ENCODE measurements at regions not wholly inside any gene's neighbourhood (a gene's known extent, or its start where the extent isn't known, plus 50 kb on each side); places are given as distances from the start of the nearest gene placed in this dataset.

DNA sequence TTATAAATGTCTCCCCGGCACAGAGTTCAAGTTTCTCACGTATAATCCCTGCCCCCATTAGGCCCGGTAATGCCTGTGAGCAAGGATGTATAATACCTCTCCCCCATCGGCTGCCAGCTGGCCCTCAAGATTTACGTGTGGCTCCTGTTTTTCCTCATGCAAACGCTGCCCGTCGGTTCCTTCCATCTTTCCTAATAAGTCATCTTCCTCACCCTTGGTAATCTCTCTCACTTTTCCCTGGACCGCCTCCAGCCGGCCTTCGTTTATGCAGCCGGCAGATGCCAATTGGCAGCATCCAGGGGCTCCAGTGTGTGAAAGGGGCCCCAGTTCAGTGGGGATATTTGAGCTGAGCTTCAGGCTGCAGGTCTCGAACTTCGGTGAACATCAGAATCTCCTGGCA is 86.5 kb upstream of the NEURL1B start:
- peaks cover 0 to 3% (median 0%) of the 10 kb centered on the region in 4 experiments; a peak in 2 of 7 replicates for H3K27me3 ChIP-seq (replicated peaks in 1 of 4; ENCODE audit: control insufficient read depth in 3 of 4, extremely low read depth in 1 of 4, insufficient read depth in 3 of 4, low read length in 3 of 4)
- H4K8ac ChIP-seq (ENCODE audit: extremely low read depth, insufficient read depth, low read length) = no peak overlapping the region; the same call in 1 of the 2 replicates
- no peak overlapping the region for H3K4me2 ChIP-seq (ENCODE audit: insufficient read depth in 1 of 2, low read depth in 2 of 2, low read length in 2 of 2)
- no peak overlapping the region for H2AFZ ChIP-seq (ENCODE audit: low read length)
- no peak overlapping the region for H4K5ac ChIP-seq (ENCODE audit: insufficient read length, low read depth, low read length)
- no peaks in the 10 kb centered on the region for H3K79me1 ChIP-seq (ENCODE audit: low read depth, low read length)
- H3K9ac ChIP-seq (replicated peaks in 1 of 4; ENCODE audit: extremely low read depth in 1 of 4, low read depth in 3 of 4, low read length in 3 of 4) = no peak overlapping the region
- no peak overlapping the region for H2BK120ac ChIP-seq (replicated peaks; ENCODE audit: low read depth, low read length)
- H3K79me2 ChIP-seq (ENCODE audit: control insufficient read depth in 1 of 2, insufficient read depth in 2 of 2, low read length in 2 of 2) = no peaks in the 10 kb centered on the region
- no peak overlapping the region for H4K91ac ChIP-seq (replicated peaks; ENCODE audit: insufficient read length, low read length)
- POLR2A ChIA-PET (ENCODE audit: partially characterized antibody) = no interaction called here
- H3K18ac ChIP-seq (ENCODE audit: extremely low read depth, low read length) = no peak overlapping the region
- FAIRE-seq (no peak), DNase-seq (ENCODE audit: low read depth in 1 of 2, low spot score in 2 of 2) (no peak)
- peaks cover 0 to 6% (median 0%) of the 10 kb centered on the region in 4 experiments; a peak in 2 of 7 replicates for H3K4me1 ChIP-seq (replicated peaks in 1 of 4; ENCODE audit: control insufficient read depth in 3 of 4, insufficient read depth in 4 of 4, low read length in 3 of 4)
- CTCF ChIA-PET (ENCODE audit: partially characterized antibody) = interaction anchor here (1.0 kb wide), 1 partner anchor 22 kb away, joined by 3 read pairs; no protein-coding TSS in a partner anchor
- no peaks in the 10 kb centered on the region for H3K9me3 ChIP-seq (ENCODE audit: insufficient read depth in 2 of 2, low read depth in 1 of 2, low read length in 1 of 2)
- H2BK5ac ChIP-seq (ENCODE audit: low read depth, low read length) = no peak overlapping the region
- no peak overlapping the region for H3K56ac ChIP-seq (replicated peaks; ENCODE audit: insufficient read length, low read depth, low read length)
- no peak overlapping the region for H2AK5ac ChIP-seq (ENCODE audit: low read depth, low read length)
- no peak overlapping the region for H3K4me3 ChIP-seq (ENCODE audit: extremely low read depth in 1 of 4, insufficient read depth in 2 of 4, low read depth in 3 of 4, low read length in 4 of 4)
- H3K14ac ChIP-seq (ENCODE audit: insufficient read length) = no peak overlapping the region
- H4K20me1 ChIP-seq (replicated peaks in 1 of 2; ENCODE audit: control insufficient read depth in 1 of 2, insufficient read depth in 2 of 2, low read length in 2 of 2) = no peaks in the 10 kb centered on the region
- H3K23ac ChIP-seq (ENCODE audit: insufficient read length) = no peak overlapping the region
- no peak overlapping the region for H2BK15ac ChIP-seq (ENCODE audit: low read length)
- H2BK12ac ChIP-seq (ENCODE audit: low read depth, low read length) = no peak overlapping the region
- H3K23me2 ChIP-seq (ENCODE audit: low read depth, low read length) = no peaks in the 10 kb centered on the region
- H3K27ac ChIP-seq (ENCODE audit: low read depth, low read length) = no peak overlapping the region
- H3K4ac ChIP-seq (replicated peaks; ENCODE audit: insufficient read length, low read depth, low read length) = no peak overlapping the region
- WGBS, 2 experiments (ENCODE audit: extremely low coverage in 1 of 2, insufficient coverage in 1 of 2, insufficient read length in 1 of 2, insufficient replicate concordance in 2 of 2, low coverage in 1 of 2, low lambda C conversion rate in 2 of 2, missing lambda C conversion rate in 1 of 2) = 90% methylated on average over 14 of the region's 14 CpGs; no CpG with 5 or more reads in 1 of the 2 experiments
- H2BK20ac ChIP-seq (ENCODE audit: low read length) = no peak overlapping the region
- no peaks in the 10 kb centered on the region for H3K36me3 ChIP-seq (ENCODE audit: control insufficient read depth in 2 of 4, insufficient read depth in 4 of 4, low read length in 3 of 4)
- TF ChIP-seq EZH2 (IDR thresholded peaks at IDR 0.05; ENCODE audit: low read depth, low read length, severe bottlenecking) (no peak), RNF2 (IDR thresholded peaks at IDR 0.05; ENCODE audit: borderline replicate concordance, low read depth, low read length, missing control alignments, poor library complexity, severe bottlenecking) (no peak), YY1 (IDR thresholded peaks at IDR 0.05; ENCODE audit: low read depth, low read length) (no peak), GTF2F1 (IDR thresholded peaks at IDR 0.05; ENCODE audit: borderline replicate concordance, low read depth, low read length) (no peak), ZNF274 (IDR thresholded peaks at IDR 0.05; ENCODE audit: borderline replicate concordance, extremely low read depth, low read length) (no peak), SRF (IDR thresholded peaks at IDR 0.05; ENCODE audit: low read depth, low read length) (no peak), JUND (IDR thresholded peaks at IDR 0.05; ENCODE audit: low read length) (no peak), CTBP2 (IDR thresholded peaks at IDR 0.05; ENCODE audit: borderline replicate concordance, insufficient read depth, insufficient read length, low read length) (no peak), HDAC6 (IDR thresholded peaks at IDR 0.05; ENCODE audit: low read depth, low read length) (no peak), KDM5A (IDR thresholded peaks at IDR 0.05; ENCODE audit: low read length) (no peak)

All from H1 (cell line).